Astrocyte (in vitro differentiated cells and primary cell): ENCODE measurements at regions not wholly inside any gene's neighbourhood (a gene's known extent, or its start where the extent isn't known, plus 50 kb on each side); places are given as distances from the start of the nearest gene placed in this dataset.
"Not testable (repeated sequence)": the region's sequence is repeated elsewhere in the genome, so short reads cannot be mapped to it uniquely, and the experiment has no call there.

ENCODE experiments used
- DNase-seq: peaks from one replicate; pipeline ENCODE4 v3.0.0-alpha.2; 2010; ENCODE audit warnings: low read depth
- FAIRE-seq: peaks from 2 replicates; lab custom pipeline; 2011; peaks lifted over from hg19 to GRCh38; lab: Jason Lieb, UNC
- H2AFZ ChIP-seq: 2 replicates; pipeline ENCODE4 v1.6.0; 2012; ENCODE audit warnings: low read depth, low read length, inconsistent platforms
- H3K27ac ChIP-seq: 2 replicates; pipeline ENCODE4 v1.5.1; 2011; ENCODE audit warnings: low read depth, low read length, inconsistent platforms
- H3K27me3 ChIP-seq: 2 replicates; pipeline ENCODE4 v1.6.0; 2011; ENCODE audit warnings: low read length, inconsistent platforms; ENCODE audit not compliant: insufficient read depth
- H3K36me3 ChIP-seq: 2 replicates; pipeline ENCODE4 v1.5.1; 2011; ENCODE audit warnings: low read length, inconsistent platforms; ENCODE audit not compliant: insufficient read depth
- H3K4me1 ChIP-seq: 2 replicates; pipeline ENCODE4 v1.5.1; 2011; ENCODE audit warnings: low read length, inconsistent platforms; ENCODE audit not compliant: insufficient read depth
- H3K4me2 ChIP-seq: 2 replicates; pipeline ENCODE4 v1.6.0; 2012; ENCODE audit warnings: low read length, inconsistent platforms
- H3K4me3 ChIP-seq: 2 replicates; pipeline ENCODE4 v1.5.1; 2011; ENCODE audit warnings: low read depth, mild to moderate bottlenecking, low read length, inconsistent platforms; ENCODE audit not compliant: insufficient read depth
- H3K79me2 ChIP-seq: 2 replicates; pipeline ENCODE4 v1.6.0; 2012; ENCODE audit warnings: mild to moderate bottlenecking, low read length, inconsistent platforms; ENCODE audit not compliant: insufficient read depth
- H3K9ac ChIP-seq: 2 replicates; pipeline ENCODE4 v1.6.0; 2012; ENCODE audit warnings: mild to moderate bottlenecking, low read length, inconsistent platforms
- H3K9me3 ChIP-seq: 2 replicates; pipeline ENCODE4 v1.5.1; 2012; ENCODE audit warnings: low read depth, mild to moderate bottlenecking, low read length, inconsistent platforms; ENCODE audit not compliant: insufficient read depth
- H4K20me1 ChIP-seq: 2 replicates; pipeline ENCODE4 v1.6.0; 2012; ENCODE audit warnings: low read length, inconsistent platforms; ENCODE audit not compliant: insufficient read depth
- H3K27ac Mint-ChIP-seq: one replicate; pipeline ENCODE4 v1.8.0; 2021; ENCODE audit warnings: mild to moderate bottlenecking, mixed read lengths; ENCODE audit not compliant: unreplicated experiment
- H3K27me3 Mint-ChIP-seq: one replicate; pipeline ENCODE4 v1.8.0; 2021; ENCODE audit warnings: low read depth, mixed read lengths; ENCODE audit not compliant: unreplicated experiment
- H3K36me3 Mint-ChIP-seq: one replicate; pipeline ENCODE4 v1.8.0; 2021; ENCODE audit warnings: low read depth, mixed read lengths; ENCODE audit not compliant: unreplicated experiment
- H3K4me1 Mint-ChIP-seq: one replicate; pipeline ENCODE4 v1.8.0; 2021; ENCODE audit warnings: low read depth, mixed read lengths; ENCODE audit not compliant: unreplicated experiment
- H3K4me3 Mint-ChIP-seq: one replicate; pipeline ENCODE4 v1.8.0; 2021; ENCODE audit warnings: mild to moderate bottlenecking, moderate library complexity, mixed read lengths; ENCODE audit not compliant: unreplicated experiment
- H3K9me3 Mint-ChIP-seq: one replicate; pipeline ENCODE4 v1.8.0; 2021; ENCODE audit warnings: mild to moderate bottlenecking, mixed read lengths; ENCODE audit not compliant: unreplicated experiment
- CTCF ChIP-seq: IDR thresholded peaks from 2 replicates; pipeline ENCODE4 v1.5.1; 2011; ENCODE audit warnings: low read depth, mild to moderate bottlenecking, inconsistent platforms, low read length, moderate library complexity; ENCODE audit not compliant: insufficient read depth
- EZH2 ChIP-seq: IDR thresholded peaks from 2 replicates; pipeline ENCODE4 v1.6.1; 2012; ENCODE audit warnings: mild to moderate bottlenecking, low read length, inconsistent platforms; ENCODE audit not compliant: insufficient read depth

DNA sequence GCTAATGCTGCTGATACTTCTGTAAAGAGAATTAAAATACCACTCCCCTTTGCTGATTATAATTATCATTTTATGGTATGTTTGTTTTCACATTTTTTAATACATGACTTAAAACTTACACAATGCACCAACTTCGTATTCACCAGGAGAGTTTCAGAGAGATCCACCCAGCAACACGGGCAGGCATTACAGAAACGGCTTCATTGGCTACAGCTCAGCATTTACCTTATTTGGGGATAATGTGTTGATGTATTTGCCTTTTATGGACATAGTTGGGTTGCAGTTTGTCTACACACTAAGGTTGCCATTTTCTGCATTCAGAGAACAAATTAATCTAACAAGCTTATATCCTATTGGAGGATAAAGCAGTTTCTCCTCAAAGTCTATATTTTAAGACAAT is 423.6 kb downstream of the PRDM9 start:
- DNase-seq, result no peak
- H3K4me1 Mint-ChIP-seq, result no peaks in the 10 kb centered on the region
- Histone ChIP-seq H3K4me2 (no peak overlapping the region), H3K9me3 (no peaks in the 10 kb centered on the region), H2AFZ (no peak overlapping the region), H3K36me3 (no peaks in the 10 kb centered on the region), H3K27me3 (no peaks in the 10 kb centered on the region), H3K9ac (no peak overlapping the region), H3K4me1 (no peaks in the 10 kb centered on the region), H3K4me3 (no peak overlapping the region), H3K79me2 (no peaks in the 10 kb centered on the region), H3K27ac (no peak overlapping the region), H4K20me1 (no peaks in the 10 kb centered on the region)
- H3K27me3 Mint-ChIP-seq, result no peaks in the 10 kb centered on the region
- no peak overlapping the region for H3K27ac Mint-ChIP-seq
- TF ChIP-seq EZH2 (no peak), CTCF (no peak)
- FAIRE-seq, result no peak
- H3K9me3 Mint-ChIP-seq, result no peaks in the 10 kb centered on the region
- no peaks in the 10 kb centered on the region for H3K36me3 Mint-ChIP-seq
- no peak overlapping the region for H3K4me3 Mint-ChIP-seq

- DNase-seq, H3K36me3 ChIP-seq, H3K27ac Mint-ChIP-seq, FAIRE-seq, H3K27me3 ChIP-seq, H3K36me3 Mint-ChIP-seq, H3K27ac ChIP-seq, H3K9me3 ChIP-seq, H3K9me3 Mint-ChIP-seq, H3K4me3 ChIP-seq, H3K79me2 ChIP-seq, H2AFZ ChIP-seq, H3K9ac ChIP-seq, H3K27me3 Mint-ChIP-seq, H3K4me2 ChIP-seq, H3K4me1 ChIP-seq, H3K4me1 Mint-ChIP-seq, H3K4me3 Mint-ChIP-seq, H4K20me1 ChIP-seq: not testable (repeated sequence)
Measured at GRCh38 chr5:23951261-23951928, 444.0 kb downstream of the PRDM9 start.

DNA sequence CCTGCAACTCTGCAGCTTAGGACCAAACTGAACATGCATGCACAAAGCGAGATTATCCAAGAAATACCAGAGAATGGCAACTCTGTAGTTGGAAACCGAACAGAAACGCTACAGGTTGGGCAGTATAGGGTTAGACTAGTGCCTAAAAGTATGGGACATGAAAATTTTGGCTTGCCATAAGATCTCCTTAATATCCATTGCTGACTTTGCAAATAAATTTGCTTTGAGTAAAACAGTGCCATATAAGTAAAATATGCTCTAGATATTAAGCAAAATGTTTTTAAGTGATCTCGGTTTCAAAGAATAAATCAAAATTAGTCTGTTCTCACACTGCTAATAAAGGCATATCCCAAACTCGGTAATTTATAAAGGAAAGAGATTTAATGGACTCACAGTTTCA is 456.0 kb downstream of the PRDM9 start:
- Mint-ChIP-seq H3K27me3 (no peaks in the 10 kb centered on the region), H3K36me3 (no peaks in the 10 kb centered on the region), H3K27ac (no peak overlapping the region), H3K4me1 (no peaks in the 10 kb centered on the region), H3K9me3 (no peaks in the 10 kb centered on the region), H3K4me3 (no peak overlapping the region)
- Histone ChIP-seq H3K9me3 (peaks cover 5% of the 10 kb centered on the region), H2AFZ (no peak overlapping the region), H3K4me3 (no peak overlapping the region), H3K27me3 (no peaks in the 10 kb centered on the region), H4K20me1 (no peaks in the 10 kb centered on the region), H3K79me2 (no peaks in the 10 kb centered on the region), H3K9ac (no peak overlapping the region), H3K27ac (no peak overlapping the region), H3K4me1 (no peaks in the 10 kb centered on the region), H3K4me2 (no peak overlapping the region), H3K36me3 (no peaks in the 10 kb centered on the region)
- DNase-seq (no peak), FAIRE-seq (no peak)
- TF ChIP-seq CTCF (no peak), EZH2 (no peak)
